Liver (tissue), 3 donors: ENCODE measurements at regions not wholly inside any gene's neighbourhood (a gene's known extent, or its start where the extent isn't known, plus 50 kb on each side); places are given as distances from the start of the nearest gene placed in this dataset.

ENCODE experiments used
- GABPA ChIP-seq, 2 donors: IDR thresholded peaks in 1 of 2; conservative IDR thresholded peaks in 1 of 2; 2 replicates each; pipeline ENCODE4 v1.6.1; 2016; ENCODE audit warnings: antibody characterized with exemption in 2 of 2, mild to moderate bottlenecking in 1 of 2, moderate library complexity in 1 of 2
- HNF4G ChIP-seq: IDR thresholded peaks from 2 replicates; pipeline ENCODE4 v1.6.1; 2016; ENCODE audit warnings: antibody characterized with exemption
- RAD21 ChIP-seq, 2 donors: IDR thresholded peaks; 2 replicates each; pipeline ENCODE4 v1.6.1; 2016; ENCODE audit warnings: antibody characterized with exemption in 2 of 2, mild to moderate bottlenecking in 2 of 2
- SP1 ChIP-seq: IDR thresholded peaks from 2 replicates; pipeline ENCODE4 v1.6.1; 2018; ENCODE audit warnings: antibody characterized with exemption, mild to moderate bottlenecking
- TF ChIP-seq, protein P1 (sequence below): IDR thresholded peaks from 2 replicates; pipeline ENCODE4 v1.6.1; 2016; ENCODE audit warnings: antibody characterized with exemption, mild to moderate bottlenecking
- TF ChIP-seq, protein P2 (sequence below): fragments of 150-350 bp; IDR thresholded peaks from 2 replicates; pipeline ENCODE4 v1.5.1; 2017; ENCODE audit warnings: improper control_type of control experiment, low read depth, low read length; ENCODE audit not compliant: missing input control
- donor health status: healthy.
- donor health status: healthy.

DNA sequence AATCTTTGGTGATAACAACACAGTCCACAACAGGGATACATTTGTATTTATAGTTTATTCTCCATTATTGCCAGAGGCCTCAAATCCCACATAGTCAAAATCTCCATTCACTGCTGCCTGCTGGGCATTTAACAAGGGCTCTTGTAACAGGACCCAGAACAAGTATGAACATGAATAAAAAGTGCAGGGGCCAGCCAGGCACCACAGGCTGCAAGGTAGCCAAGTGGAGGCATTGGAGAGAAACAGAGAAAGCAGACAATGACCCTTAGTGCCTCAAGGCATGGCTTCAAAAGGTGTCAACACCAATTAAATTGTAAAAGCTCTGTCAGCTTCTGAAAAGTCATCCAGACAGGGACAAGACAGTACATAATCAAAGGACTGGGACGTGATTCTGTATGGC lies 116.8 kb downstream of the ATP6V1G3 start:
- TF ChIP-seq RAD21 (IDR thresholded peaks at IDR 0.05) (no peak), GABPA (IDR thresholded peaks at IDR 0.05 in 1 of 2, conservative IDR thresholded peaks at IDR 0.05 in 1 of 2) (no peak), SP1 (no peak), HNF4G (no peak)
- TF ChIP-seq, protein P1, sequence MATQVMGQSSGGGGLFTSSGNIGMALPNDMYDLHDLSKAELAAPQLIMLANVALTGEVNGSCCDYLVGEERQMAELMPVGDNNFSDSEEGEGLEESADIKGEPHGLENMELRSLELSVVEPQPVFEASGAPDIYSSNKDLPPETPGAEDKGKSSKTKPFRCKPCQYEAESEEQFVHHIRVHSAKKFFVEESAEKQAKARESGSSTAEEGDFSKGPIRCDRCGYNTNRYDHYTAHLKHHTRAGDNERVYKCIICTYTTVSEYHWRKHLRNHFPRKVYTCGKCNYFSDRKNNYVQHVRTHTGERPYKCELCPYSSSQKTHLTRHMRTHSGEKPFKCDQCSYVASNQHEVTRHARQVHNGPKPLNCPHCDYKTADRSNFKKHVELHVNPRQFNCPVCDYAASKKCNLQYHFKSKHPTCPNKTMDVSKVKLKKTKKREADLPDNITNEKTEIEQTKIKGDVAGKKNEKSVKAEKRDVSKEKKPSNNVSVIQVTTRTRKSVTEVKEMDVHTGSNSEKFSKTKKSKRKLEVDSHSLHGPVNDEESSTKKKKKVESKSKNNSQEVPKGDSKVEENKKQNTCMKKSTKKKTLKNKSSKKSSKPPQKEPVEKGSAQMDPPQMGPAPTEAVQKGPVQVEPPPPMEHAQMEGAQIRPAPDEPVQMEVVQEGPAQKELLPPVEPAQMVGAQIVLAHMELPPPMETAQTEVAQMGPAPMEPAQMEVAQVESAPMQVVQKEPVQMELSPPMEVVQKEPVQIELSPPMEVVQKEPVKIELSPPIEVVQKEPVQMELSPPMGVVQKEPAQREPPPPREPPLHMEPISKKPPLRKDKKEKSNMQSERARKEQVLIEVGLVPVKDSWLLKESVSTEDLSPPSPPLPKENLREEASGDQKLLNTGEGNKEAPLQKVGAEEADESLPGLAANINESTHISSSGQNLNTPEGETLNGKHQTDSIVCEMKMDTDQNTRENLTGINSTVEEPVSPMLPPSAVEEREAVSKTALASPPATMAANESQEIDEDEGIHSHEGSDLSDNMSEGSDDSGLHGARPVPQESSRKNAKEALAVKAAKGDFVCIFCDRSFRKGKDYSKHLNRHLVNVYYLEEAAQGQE: no peak
- TF ChIP-seq, protein P2, sequence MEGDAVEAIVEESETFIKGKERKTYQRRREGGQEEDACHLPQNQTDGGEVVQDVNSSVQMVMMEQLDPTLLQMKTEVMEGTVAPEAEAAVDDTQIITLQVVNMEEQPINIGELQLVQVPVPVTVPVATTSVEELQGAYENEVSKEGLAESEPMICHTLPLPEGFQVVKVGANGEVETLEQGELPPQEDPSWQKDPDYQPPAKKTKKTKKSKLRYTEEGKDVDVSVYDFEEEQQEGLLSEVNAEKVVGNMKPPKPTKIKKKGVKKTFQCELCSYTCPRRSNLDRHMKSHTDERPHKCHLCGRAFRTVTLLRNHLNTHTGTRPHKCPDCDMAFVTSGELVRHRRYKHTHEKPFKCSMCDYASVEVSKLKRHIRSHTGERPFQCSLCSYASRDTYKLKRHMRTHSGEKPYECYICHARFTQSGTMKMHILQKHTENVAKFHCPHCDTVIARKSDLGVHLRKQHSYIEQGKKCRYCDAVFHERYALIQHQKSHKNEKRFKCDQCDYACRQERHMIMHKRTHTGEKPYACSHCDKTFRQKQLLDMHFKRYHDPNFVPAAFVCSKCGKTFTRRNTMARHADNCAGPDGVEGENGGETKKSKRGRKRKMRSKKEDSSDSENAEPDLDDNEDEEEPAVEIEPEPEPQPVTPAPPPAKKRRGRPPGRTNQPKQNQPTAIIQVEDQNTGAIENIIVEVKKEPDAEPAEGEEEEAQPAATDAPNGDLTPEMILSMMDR: no peak
